HG03558 (cell line): ENCODE measurements at regions not wholly inside any gene's neighbourhood (a gene's known extent, or its start where the extent isn't known, plus 50 kb on each side); places are given as distances from the start of the nearest gene placed in this dataset.

Source experiments
- ATAC-seq: cut with Tn5 transposase; IDR thresholded peaks from one replicate; pipeline ENCODE4 v1.9.1; 2021; ENCODE audit warnings: moderate number of reproducible peaks; ENCODE audit not compliant: unreplicated experiment; ENCODE audit errors: extremely low read depth

DNA sequence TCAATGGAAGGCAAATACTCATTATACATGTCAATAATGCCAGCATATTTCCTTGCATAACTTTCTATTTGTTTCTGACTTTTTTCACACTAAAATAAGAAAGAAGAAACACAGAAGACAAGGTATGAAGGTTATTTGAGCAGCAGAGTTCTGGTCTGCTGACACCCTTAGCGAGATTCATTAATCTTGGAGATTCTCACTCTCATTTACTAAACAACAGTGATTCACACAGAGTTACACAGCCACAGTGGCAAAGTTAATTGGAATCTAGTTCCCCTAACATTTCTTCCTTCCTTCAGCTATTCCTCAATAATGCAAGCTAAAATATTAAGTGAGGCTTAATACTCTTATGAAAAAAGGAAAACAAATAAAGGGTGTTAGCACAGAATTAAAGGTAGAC lies 1044.0 kb downstream of the IGSF11 start:
- no peak for ATAC-seq

DNA sequence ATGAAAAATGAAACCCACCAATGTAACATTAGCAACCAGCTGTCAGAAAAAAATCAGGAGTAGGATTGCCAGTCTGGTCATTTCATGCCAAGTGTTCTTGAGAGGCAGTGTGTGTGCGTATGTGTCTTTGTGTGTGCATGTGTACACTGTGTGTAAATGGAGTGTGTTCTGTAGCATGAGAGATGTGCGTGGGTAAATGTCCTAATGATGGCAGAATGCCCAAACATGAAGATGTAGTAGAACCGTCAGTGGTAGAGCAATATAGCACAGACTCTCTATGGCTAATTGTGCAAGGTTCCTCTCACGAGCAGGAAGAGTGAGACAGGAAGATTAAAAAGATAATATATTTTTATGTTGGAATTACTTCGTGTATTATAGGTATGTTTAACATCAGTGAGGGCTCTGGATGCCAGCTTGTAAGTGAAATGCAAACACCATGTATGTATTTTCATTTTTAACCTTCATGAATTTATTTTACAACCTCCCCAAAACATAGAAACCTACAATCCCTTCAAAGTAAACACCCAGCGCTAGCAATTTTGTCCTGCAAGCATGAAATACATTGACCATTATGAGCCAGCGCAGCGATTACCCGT lies 1038.7 kb downstream of the IGSF11 start:
- no peak for ATAC-seq

DNA sequence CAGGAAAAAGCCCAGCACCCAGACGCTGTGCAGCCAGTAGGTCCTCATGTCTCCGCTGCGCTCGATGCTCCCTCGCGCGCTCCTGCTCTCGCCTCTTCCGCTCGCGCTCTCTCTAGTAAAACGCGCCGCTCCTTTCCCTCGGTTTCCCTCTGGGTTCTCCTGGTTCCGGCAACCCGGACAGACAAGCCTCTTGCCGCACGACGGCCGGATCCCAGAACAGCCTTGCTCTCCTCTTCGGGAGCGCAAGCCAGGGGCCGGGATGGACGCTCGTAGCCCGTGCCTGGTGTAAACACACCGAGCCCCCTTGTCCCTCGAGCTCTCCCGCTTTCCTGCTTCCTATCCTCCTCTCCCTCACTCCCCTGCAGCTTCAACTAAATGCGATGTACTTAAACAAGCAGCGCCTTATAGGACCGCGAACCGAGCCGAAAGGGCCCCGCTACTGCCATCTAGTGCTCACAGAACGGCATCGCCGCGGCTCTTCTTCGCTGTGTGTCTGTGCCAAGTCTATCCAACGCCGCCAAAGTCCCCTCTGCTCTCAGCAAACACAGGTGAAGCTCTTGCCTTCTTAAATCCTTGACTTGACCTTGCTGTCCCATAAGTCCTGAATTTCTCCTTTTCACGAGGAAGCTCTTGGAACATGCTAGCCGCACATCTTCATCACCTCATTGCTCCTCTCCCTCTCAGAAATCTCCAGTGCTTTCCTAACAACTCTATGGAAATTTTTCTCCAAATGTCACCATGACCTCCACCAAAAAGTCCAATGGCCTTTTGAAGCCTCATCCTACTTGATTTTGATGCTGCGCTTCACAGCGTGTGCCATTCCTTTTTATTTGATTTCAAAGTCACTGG lies 1037.2 kb downstream of the IGSF11 start:
- ATAC-seq = peak; percentile 90

DNA sequence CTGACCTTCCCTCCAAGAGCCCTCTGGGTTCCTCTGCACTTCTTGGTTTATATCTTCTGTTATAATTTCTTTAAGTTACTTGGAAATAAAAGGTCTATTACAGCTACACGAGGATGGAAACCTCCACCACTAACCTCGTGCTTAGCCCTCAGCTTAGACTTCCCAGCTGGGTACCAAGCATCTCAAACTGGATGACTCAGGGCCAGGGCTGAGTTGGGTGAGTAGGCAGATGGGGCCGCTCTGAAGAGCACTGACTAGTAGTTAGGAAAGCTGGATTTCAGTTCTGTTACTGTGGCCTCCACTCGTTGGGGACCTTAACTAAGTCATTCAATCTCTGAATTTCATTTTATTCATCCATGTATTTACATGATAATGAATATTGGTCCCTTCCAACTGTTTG lies 1036.6 kb downstream of the IGSF11 start:
- no peak for ATAC-seq

DNA sequence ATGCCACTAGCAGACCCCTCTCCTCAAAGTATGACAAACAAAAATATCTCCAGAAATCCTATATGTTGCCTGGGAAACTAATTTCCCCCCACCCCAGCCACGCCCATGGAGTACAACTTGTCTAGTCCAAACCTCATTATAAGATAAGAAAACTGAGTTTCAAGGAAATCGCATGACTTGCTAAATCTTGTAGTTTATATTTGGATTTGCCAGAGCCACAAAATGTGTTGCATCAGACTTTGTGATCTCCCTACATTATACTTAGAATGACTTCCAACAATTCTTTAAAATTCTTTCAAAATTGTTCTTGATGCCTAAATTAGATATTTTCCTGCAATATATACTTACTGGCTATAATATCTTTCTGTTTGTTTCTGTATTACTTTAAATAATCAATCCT lies 1034.4 kb downstream of the IGSF11 start:
- ATAC-seq = no peak

DNA sequence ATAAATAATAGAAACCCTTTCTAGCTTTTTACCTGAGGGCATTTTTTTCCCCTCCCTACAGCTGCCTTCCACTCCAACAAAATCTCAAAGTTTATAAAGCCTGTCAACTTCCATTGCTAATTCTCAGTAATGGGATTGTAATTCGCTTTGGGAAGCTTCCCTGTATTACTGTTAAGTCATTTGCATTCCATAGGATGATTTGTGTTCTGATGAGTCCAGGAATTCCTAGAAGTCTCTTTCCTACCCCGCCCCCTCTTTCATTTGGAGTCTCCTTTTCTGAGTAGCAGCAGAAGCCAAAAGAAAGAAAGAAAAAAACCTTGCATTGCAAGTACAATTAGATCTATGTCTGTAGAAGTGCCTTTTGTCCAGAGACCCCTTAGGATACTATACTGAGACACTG lies 1033.3 kb downstream of the IGSF11 start:
- ATAC-seq = no peak

DNA sequence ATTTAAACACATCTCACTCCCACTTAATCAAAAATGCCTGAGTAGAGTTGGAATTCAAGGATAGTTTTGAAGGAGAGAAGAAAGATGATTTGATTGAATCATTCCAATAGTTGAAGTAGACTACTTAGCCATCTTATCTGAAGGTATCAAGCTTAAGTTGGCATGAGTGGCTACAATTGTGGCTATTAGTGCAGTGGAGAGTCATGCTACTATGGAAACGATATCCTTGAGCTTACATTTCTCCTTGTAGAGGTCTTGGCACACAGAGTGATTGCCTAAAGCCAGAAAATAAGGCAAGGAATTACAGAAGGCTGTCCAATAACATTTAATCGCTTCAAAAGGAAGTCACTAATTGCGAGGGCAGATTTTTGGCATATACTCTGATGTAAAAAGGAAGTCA lies 1022.7 kb downstream of the IGSF11 start:
- ATAC-seq = no peak

DNA sequence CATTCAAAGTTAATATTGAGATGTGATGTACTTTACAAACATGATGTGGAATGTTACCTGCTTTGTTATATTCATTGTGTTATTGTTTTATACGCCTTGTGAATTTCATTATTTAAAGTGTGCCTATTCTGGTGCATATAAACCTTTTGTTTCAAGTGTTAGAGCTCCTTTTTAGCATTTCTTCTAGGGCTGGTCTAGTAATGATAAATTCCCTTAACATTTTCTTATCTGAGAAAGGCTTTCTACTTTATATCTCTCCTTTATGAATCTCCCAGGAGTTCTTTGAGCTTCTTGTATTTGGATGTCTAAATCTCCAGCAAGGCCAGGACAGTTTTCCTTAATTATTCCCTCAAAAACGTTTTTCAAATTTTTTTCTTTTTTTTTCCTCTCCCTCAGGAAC lies 1005.6 kb downstream of the IGSF11 start:
- no peak for ATAC-seq

DNA sequence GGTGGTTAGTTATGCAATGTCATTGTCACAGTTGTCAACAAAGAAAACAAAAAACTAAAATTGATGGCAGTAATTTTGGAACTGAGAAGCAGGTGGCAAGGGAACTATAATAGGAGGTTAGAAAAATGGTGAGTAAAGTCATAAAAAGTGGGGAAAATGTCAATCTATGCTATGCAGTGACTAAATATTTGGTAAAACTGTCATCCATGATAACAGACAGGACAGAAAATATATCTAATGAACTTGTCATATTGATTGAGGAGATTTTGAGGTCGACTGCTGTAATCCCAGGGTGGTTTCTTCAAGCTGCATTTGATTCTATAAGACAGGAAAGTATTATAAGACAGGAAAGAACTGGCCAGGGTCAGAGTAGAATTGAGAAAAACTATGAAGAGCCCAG lies 998.4 kb downstream of the IGSF11 start:
- no peak for ATAC-seq

DNA sequence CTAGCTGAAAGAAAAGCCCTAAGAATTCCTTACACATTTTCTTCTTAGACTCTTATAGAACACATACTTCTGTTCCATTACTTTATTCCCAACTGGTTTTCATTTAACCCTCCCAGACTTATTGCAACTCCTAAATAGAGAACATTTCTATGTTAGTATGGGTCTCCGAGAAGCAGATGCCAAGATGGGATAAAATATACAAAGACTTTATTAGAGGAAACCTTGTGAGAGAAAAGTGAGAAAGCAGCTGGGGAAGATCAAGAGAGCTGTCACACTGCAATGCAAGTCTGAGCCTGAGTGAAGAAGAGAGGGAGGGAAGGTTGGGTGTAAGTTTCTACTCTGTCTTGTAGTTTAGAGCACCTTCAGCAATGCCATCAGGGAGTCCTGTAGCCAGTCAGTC lies 979.3 kb downstream of the IGSF11 start:
- no peak for ATAC-seq

DNA sequence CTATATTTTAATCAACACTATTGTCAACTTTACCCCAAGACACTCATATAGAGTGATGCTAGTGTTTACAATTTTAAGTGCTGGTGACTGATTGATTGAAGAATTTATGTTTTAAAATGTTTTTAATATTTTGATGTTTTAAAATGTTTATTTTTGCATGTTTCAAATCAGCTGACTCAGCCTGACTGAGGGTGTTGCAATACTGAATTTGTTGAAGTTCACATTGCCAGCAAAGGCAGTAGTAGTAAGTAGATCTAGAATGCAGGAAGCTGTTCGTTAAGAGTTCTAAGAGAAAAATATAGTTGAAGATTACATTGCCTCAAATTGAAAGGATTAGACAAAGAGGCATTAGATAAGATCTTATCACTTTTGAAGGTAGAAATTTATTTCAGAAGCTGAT lies 977.6 kb downstream of the IGSF11 start:
- no peak for ATAC-seq

DNA sequence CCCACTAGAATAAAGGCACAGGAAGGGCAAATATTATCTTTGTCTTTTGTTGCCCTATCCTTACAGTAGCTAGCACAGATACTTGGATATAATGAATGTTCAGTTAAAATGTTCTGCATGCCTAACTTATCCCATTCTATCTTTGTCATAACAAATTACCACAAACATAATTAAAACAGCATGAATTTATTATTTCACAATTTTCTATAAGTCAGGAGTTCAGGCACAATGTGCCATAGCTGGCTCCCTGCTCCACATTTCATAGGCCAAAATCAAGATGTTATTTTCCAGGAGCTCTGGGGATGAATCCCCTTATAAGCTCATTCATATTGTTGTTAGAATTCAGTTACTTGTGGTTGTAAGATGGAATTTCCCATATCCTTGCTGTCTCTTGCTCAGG lies 975.5 kb downstream of the IGSF11 start:
- ATAC-seq = no peak

DNA sequence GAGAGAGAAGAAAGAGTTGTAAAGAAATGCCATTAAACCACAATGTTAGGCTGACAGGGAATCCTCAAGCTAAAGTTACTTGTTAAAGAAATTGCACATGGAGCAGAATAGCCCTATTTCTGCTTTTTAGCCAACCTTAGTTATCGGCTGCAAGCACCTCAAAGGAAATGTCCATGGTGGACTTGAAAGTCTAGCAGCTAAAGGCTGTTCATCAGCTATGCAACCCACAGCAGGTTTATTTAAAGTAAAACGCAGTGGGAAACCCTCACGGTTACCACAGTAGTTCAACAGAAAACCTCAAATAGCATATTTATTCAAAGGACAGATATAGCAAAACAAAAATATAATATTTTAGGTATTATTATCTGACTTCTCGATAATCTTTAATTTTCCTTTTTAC lies 967.2 kb downstream of the IGSF11 start:
- ATAC-seq = no peak

DNA sequence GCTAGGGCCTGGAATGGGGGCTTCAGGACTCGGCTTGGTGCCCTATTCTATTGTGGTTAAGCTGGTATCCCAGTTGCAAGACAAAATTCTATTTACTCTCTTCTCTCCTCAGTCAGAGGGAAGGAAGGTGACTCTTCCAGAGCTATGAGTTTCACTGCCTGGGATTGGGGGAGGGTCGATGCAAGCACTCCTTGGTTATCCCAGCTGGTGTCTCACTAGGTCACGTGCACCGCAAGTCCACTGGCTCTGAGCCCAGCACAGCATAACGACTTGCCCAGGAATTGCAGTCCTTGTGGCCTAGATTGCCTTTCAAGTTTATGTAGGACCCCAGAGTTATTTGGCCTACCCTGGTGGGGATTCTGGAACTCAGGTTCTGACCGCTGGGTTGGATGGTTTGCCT lies 958.8 kb downstream of the IGSF11 start:
- no peak for ATAC-seq

DNA sequence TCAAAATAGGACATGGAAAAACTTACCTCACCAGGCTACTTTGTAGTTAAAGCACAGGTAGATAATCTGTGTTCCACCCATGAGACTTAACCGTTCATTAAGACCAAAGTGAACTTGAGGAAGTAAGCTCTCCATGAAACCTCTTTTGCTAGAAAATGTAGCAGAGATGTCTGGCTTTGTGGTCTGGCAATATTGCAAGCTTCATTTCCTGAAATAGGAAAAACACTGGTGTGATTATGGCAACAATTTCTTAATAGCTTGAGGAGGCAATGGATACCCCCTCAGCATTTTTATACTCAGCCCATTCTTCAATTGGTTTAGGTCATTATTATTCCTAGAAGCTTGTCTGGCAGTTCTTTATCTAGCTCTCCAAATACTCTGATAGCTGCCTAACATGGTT lies 957.3 kb downstream of the IGSF11 start:
- no peak for ATAC-seq

DNA sequence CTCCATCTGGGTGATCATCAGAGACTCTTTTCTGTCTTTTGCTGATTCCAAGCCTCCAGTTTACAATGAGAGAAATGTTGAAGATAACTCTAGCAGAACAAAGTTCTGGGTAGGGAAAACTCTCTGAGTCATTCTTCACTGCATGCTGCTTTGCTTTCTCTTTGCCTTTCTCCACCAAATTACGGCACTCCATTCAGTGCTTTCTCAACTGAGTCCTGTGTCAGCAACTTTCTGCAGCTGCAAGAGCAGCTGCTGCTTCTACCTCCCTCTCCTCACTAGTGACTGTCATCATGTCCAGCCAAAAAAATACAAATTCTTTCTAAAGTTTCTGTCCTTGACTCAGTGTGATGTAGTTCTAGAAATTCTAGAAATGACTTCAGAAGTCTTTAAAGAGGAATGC lies 953.8 kb downstream of the IGSF11 start:
- no peak for ATAC-seq

DNA sequence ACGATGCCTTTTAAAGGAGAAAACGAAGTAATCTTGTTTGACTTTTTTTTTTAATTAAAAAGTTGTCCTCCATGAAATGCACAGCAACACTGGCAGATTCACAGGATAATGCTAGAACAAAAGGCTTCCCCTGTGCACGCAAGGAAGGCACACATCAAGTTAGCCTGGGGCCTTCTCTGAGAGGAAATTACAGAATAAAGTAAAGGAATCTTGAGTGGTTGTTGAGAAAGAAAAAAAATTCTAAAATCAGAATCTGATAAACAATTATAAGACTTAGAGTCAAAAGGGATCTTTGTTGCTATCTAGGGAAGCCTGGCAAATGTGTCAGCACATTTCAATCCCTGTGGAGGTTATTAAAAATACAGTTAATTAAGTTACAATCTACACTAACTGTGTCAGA lies 946.0 kb downstream of the IGSF11 start:
- ATAC-seq = no peak

DNA sequence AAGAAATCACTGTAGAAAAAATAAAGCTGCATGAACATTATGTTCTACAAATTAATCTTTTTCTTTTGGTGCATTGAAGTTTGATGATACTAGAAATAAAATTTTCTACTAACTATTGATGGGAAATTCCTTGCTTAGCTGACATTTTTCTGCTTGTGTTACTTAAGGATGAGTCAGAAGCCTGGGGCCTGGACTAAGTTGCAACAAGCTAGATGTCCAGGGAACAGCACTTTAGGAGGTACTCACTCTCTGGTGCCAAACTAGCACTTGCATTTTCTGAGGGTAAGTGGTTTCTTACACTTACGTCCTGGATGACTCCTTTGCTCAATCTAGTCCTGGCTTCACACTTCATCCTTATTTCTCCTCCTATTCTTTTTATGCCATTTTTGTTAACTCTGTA lies 945.1 kb downstream of the IGSF11 start:
- ATAC-seq = no peak

DNA sequence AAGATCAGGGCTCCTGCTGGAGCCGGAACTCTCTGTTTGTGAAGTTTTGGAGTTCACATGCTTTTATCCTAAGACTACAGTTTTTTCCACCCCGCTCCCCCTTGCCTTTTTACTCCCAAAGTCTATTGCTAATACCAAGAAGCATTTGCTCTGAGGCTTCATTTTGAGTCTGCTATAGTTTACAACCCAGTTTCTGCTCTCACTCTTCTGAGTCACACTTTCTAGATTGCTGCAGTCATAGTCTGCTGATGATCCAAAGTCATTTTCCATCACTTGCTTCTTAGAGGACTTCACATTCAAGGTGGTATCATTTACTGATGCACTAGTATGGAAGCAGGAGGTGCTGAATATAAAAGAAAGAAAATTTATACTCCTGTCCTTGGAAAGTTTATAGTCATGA lies 937.4 kb downstream of the IGSF11 start:
- ATAC-seq = no peak

DNA sequence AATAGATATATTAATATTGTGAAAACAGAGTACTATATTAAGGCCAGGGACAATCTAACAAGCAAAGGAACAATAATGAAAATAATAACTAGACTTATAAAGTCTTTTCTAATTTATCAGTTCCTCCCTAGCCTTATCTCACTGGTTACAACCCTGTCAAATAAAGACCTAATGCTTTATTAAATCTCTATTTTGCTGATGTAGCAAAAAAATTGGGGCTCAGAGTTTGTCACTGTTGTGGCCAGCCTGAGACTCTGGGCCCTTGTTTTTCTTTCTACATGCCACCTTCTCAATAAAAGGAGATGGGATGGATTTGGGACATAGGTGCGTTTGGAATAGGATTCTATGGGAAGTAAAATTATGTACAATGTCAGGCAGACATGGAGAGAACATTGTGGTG lies 937.0 kb downstream of the IGSF11 start:
- no peak for ATAC-seq

DNA sequence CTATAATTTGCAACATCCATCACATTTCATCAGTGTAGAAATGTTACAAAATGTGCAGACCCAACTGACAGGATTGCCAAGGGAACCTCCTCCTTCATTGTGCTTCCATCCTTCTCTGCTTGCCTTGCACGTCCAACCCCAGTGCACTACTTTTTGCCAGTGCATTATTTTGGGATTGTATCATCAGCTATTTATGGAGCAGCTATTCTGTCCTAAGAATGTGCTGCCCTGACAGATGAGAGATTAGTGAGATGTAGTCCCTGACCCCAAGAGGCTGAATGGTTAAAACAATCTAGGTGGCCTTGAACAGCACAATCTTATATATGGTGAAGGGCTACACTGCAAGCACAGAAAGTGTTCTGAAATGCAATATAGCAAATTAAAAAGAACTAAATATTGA lies 935.8 kb downstream of the IGSF11 start:
- no peak for ATAC-seq

DNA sequence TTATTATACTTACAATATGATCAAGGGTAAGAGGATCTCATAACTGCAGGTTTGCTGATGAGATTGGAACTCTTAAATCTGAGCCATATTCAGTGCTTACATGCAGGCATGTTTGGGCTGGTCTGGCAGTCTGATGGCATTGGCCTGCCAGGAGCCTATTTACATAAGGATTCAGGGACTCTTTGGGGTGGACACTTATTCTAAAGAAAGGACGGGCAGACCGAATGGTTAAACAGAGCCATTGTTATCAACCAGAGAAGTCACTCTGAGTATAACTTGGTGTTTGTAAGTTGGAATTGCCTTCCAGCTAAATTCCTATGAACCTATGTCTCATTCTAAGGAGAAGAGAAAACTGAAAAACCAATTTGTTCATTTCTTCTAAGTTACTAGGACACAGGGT lies 932.8 kb downstream of the IGSF11 start:
- no peak for ATAC-seq
